ENCODE measurements at regions not wholly inside any gene's neighbourhood (a gene's known extent, or its start where the extent isn't known, plus 50 kb on each side); places are given as distances from the start of the nearest gene placed in this dataset.
A peak's percentile ranks its signal among the peaks of the same experiment; 100 is the strongest.

DNA sequence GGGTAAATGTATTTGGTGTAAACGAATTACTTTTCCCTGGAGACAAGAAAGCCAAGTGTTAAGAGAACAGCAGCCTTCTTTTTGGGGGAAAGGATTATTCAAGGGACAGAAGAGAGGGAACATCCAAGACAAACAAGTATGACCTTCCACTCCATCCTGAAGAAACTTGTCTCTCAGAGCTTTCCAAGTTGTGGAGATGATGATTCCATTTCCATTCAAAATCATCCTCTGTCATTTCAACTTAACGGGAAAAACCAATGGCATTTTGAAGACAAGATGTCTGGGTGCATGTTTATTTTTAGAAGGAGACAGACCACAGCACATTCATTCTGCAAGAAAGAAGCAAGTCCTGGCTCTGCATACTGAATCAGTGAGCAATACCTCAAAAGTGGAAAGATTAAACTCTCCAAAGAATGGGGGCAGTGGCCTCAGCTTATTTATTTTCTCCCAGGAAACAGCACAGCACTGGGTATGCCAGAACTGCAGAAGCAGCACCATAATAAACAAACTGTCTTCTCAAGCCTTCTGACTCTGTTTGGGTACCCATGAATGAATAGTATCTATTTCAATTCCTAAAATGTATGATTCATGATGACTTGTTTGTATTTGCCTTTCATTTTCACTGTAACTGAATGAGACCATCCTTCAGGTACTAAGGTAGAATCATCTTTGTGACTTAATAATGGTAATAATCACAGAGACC, 541.0 kb downstream of the RFC3 start:
- TF ChIP-seq, protein P1, sequence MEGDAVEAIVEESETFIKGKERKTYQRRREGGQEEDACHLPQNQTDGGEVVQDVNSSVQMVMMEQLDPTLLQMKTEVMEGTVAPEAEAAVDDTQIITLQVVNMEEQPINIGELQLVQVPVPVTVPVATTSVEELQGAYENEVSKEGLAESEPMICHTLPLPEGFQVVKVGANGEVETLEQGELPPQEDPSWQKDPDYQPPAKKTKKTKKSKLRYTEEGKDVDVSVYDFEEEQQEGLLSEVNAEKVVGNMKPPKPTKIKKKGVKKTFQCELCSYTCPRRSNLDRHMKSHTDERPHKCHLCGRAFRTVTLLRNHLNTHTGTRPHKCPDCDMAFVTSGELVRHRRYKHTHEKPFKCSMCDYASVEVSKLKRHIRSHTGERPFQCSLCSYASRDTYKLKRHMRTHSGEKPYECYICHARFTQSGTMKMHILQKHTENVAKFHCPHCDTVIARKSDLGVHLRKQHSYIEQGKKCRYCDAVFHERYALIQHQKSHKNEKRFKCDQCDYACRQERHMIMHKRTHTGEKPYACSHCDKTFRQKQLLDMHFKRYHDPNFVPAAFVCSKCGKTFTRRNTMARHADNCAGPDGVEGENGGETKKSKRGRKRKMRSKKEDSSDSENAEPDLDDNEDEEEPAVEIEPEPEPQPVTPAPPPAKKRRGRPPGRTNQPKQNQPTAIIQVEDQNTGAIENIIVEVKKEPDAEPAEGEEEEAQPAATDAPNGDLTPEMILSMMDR (conservative IDR thresholded peaks at IDR 0.05; ENCODE audit: low read length) = no peak
- H3K4me3 ChIP-seq (ENCODE audit: low read length) = no peak overlapping the region
- peak; percentile 92 for DNase-seq (ENCODE audit: low read depth)

DNA sequence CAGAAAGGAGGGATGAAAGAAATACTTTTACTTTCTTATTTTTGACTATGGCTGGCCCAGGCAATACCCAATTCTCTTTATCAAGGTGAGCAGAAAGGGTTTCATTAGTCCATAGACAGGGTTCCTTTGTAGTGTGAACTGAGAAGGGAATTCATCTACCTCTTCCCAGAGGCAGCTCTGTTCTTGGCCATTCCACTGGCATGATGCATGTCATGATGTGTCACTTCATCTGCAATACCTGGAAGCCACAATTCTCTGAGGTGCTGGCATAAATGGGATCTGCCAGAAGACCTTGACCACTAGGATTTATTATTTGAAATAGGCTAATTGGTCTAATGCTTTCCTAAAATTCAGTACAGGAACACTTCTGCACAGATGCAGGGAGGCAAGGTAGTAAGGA, 542.8 kb downstream of the RFC3 start:
- DNase-seq (ENCODE audit: low read depth) = no peak
- H3K4me3 ChIP-seq (ENCODE audit: low read length) = no peak overlapping the region
- TF ChIP-seq, protein P1 (conservative IDR thresholded peaks at IDR 0.05; ENCODE audit: low read length) = no peak

DNA sequence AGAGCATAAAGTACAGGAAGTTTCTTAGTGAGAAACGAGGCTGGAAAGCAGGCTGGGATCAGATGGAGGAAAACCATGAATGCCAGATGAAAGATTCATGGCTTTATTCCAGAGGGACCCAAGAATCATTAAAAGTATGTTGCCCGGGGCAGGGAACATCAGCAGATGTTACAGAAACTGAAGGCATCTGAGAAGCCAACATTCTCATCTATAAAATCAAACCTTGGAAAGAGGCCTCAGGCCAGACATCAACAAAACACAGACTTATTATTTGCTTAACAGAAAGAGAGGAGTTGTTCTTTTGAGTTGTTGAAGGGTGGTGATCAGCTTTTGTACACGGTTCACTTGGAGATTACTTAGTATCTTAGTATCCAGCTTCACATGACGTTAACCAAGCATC, 543.6 kb downstream of the RFC3 start:
- TF ChIP-seq, protein P1 (conservative IDR thresholded peaks at IDR 0.05; ENCODE audit: low read length) = no peak
- peak; percentile 91 for DNase-seq (ENCODE audit: low read depth)
- H3K4me3 ChIP-seq (ENCODE audit: low read length) = no peak overlapping the region

DNA sequence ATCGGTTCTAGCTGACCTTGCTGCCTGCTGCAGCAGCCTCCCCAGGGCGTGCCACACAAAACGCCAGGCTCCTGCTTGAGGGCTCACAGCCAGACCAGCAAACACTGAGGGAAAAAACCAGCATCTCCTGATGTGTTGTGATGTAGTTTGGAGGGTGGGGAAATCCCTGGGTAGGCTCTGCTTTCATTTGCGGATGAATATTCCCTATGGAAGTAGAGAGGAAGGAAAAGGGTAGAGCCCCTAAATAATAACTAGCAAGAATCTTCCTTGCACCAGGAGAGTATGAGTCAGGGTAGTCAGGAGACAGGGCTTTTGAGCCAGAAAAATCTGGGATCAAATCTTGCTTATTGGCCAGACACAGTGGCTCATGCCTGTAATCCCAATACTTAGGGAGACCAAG, 545.3 kb downstream of the RFC3 start:
- TF ChIP-seq, protein P1 (conservative IDR thresholded peaks at IDR 0.05; ENCODE audit: low read length) = no peak
- DNase-seq (ENCODE audit: low read depth) = no peak
- no peak overlapping the region for H3K4me3 ChIP-seq (ENCODE audit: low read length)

DNA sequence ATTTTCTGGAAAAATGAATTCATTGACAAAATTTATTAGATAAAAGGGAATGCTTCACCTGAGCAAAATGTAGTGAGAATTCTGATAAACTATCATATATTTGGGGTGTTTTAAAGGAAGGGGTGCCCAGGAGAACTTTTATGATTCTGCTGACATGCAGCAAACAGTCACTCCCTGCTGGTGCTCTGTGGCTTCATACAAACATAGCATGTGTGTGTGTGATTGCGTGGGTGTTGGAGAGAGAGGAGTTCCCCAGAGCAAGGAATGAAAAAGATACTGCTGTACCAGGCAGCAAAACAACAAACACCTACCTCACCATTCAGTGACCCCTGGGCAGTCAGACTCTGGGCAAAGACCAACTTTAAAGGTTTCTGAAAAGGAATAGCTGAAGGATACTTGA, 546.7 kb downstream of the RFC3 start:
- TF ChIP-seq, protein P1 (conservative IDR thresholded peaks at IDR 0.05; ENCODE audit: low read length) = no peak
- H3K4me3 ChIP-seq (ENCODE audit: low read length) = no peak overlapping the region
- DNase-seq (ENCODE audit: low read depth) = peak; percentile 55

DNA sequence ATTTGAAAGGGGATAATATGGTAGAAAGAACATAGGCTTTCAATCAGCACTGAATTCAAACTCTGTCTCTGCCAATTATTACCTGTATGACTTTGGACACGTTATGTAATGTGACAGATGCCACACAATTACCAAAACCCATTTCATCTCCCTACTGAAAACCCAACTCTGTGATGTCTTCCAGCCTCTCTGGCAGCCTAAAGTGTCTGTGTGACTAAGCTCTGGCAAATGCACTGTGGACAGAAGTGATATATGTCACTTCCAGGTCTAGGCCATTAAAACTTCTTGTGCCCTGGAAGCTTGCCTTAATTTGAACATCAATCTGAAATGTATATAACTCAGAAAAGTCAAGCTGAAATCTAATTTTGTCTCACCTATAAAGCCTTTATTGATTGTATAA, 552.0 kb downstream of the RFC3 start:
- TF ChIP-seq, protein P1 (conservative IDR thresholded peaks at IDR 0.05; ENCODE audit: low read length) = no peak
- H3K4me3 ChIP-seq (ENCODE audit: low read length) = no peak overlapping the region
- DNase-seq (ENCODE audit: low read depth) = peak; percentile 47

DNA sequence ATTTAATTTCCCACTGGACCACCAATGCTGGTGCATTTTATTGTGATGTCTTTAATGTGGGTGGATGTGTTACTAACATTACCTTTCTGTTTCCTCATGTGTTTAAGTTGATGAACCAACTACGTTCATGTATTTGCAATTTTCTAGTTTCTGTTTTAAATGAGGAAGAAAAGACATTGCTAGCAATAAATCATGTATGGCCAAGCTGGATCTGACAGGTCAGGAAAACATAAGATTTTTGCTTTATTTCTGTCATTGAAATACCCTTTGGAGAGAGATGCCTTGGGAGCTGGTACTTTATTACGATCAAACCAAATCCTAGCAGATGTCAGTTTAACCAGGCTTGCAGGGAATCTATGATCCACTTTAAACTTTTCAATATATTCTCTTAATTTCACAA, 553.2 kb downstream of the RFC3 start:
- no peak overlapping the region for H3K4me3 ChIP-seq (ENCODE audit: low read length)
- no peak for DNase-seq (ENCODE audit: low read depth)
- TF ChIP-seq, protein P1 (conservative IDR thresholded peaks at IDR 0.05; ENCODE audit: low read length) = no peak

All from AG10803 (cell line).